ENCODE measurements at regions not wholly inside any gene's neighbourhood (a gene's known extent, or its start where the extent isn't known, plus 50 kb on each side); places are given as distances from the start of the nearest gene placed in this dataset.

DNA sequence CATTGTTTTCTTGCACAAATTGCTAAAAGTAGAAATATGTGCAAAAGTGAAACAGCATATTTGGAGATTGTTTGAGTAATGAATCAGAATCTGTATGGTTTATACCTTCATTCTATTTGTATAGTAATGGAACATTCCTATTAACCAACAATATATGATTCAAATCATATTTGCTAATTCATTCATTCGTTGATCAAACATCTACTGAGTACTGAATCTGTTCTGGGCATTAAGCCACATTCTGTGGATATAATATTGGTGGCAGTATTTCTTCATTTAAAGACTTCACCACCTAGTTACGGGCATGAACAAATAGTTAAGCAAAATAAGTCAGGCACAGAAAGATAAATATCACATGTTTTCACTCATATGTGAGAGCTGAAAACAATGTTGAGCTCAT lies 385.7 kb downstream of the MTRR start:
- Histone ChIP-seq H3K4me2 (ENCODE audit: insufficient read depth, low read length) (no peak overlapping the region), H3K4me1 (ENCODE audit: control insufficient read depth, extremely low read depth, insufficient read depth, low read length) (no peaks in the 10 kb centered on the region), H3K4me3 (replicated peaks in 1 of 3; ENCODE audit: insufficient read depth in 1 of 3, low read depth in 1 of 3, low read length in 3 of 3) (no peak overlapping the region), H4K20me1 (replicated peaks; ENCODE audit: control insufficient read depth, extremely low read depth, insufficient read depth, low read length) (no peaks in the 10 kb centered on the region), H3K27ac (ENCODE audit: insufficient read depth, low read depth, low read length) (no peak overlapping the region), H3K9me3 (replicated peaks; ENCODE audit: control insufficient read depth, insufficient read depth, low read length) (peaks cover 2% of the 10 kb centered on the region), H3K27me3 (ENCODE audit: control insufficient read depth in 2 of 2, insufficient read depth in 2 of 2, low read length in 2 of 2) (no peaks in the 10 kb centered on the region), H3K79me2 (ENCODE audit: control insufficient read depth, insufficient read depth, low read length) (no peaks in the 10 kb centered on the region), H2AFZ (ENCODE audit: low read depth, low read length) (no peak overlapping the region), H3K36me3 (ENCODE audit: control insufficient read depth in 2 of 2, extremely low read depth in 1 of 2, insufficient read depth in 2 of 2, low read length in 2 of 2) (no peaks in the 10 kb centered on the region), H3K9me1 (replicated peaks; ENCODE audit: control insufficient read depth, extremely low read depth, insufficient read depth, low read length) (no peaks in the 10 kb centered on the region), H3K9ac (replicated peaks; ENCODE audit: extremely low read depth, insufficient read depth, low read length) (no peak overlapping the region)
- BruUV-seq (replicated peaks): no TSS peak
- POLR2A ChIA-PET: no interaction called here
- dilution Hi-C loops (cut with MboI; ENCODE audit: extremely low pct_ligation_motif_present, low sequenced_read_pairs): no loop called here
- CTCF ChIA-PET: no interaction called here
- TF ChIP-seq GATA2 (IDR thresholded peaks at IDR 0.05; ENCODE audit: insufficient read depth, insufficient read length, low read depth, low read length): no peak
- TF ChIP-seq, protein P1, sequence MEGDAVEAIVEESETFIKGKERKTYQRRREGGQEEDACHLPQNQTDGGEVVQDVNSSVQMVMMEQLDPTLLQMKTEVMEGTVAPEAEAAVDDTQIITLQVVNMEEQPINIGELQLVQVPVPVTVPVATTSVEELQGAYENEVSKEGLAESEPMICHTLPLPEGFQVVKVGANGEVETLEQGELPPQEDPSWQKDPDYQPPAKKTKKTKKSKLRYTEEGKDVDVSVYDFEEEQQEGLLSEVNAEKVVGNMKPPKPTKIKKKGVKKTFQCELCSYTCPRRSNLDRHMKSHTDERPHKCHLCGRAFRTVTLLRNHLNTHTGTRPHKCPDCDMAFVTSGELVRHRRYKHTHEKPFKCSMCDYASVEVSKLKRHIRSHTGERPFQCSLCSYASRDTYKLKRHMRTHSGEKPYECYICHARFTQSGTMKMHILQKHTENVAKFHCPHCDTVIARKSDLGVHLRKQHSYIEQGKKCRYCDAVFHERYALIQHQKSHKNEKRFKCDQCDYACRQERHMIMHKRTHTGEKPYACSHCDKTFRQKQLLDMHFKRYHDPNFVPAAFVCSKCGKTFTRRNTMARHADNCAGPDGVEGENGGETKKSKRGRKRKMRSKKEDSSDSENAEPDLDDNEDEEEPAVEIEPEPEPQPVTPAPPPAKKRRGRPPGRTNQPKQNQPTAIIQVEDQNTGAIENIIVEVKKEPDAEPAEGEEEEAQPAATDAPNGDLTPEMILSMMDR (IDR thresholded peaks at IDR 0.05; ENCODE audit: extremely low read depth in 1 of 2, insufficient read depth in 1 of 2, low read depth in 1 of 2, low read length in 2 of 2): no peak
- TF ChIP-seq POLR2A (IDR thresholded peaks at IDR 0.05; ENCODE audit: low read depth, low read length): no peak
- TF ChIP-seq POLR2AphosphoS5 (IDR thresholded peaks at IDR 0.05; ENCODE audit: insufficient read depth, low read depth, low read length): no peak
- no peak for TF ChIP-seq JUN (IDR thresholded peaks at IDR 0.05; ENCODE audit: borderline replicate concordance, insufficient read depth, insufficient read length, low read depth)
- TF ChIP-seq FOS (IDR thresholded peaks at IDR 0.05; ENCODE audit: borderline replicate concordance, insufficient read depth, low read length): no peak
- no peak for TF ChIP-seq MYC (IDR thresholded peaks at IDR 0.05; ENCODE audit: low read depth, low read length)
- TF ChIP-seq EZH2 (IDR thresholded peaks at IDR 0.05; ENCODE audit: borderline replicate concordance, low read depth, low read length, severe bottlenecking): no peak
- TF ChIP-seq, protein P2, sequence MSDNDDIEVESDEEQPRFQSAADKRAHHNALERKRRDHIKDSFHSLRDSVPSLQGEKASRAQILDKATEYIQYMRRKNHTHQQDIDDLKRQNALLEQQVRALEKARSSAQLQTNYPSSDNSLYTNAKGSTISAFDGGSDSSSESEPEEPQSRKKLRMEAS (IDR thresholded peaks at IDR 0.05; ENCODE audit: insufficient read depth, insufficient read length): no peak
- intact Hi-C loops (cut with micrococcal nuclease): no loop called here
- DNase-seq (ENCODE audit: low read depth, low spot score) (no peak), FAIRE-seq (no peak)

Measured in endothelial cell of umbilical vein (primary cell).